Gastrocnemius medialis (tissue), 4 donors: ENCODE measurements at regions not wholly inside any gene's neighbourhood (a gene's known extent, or its start where the extent isn't known, plus 50 kb on each side); places are given as distances from the start of the nearest gene placed in this dataset.
A peak's percentile ranks its signal among the peaks of the same experiment; 100 is the strongest.

Experiments used
- ATAC-seq, 2 donors: fragments of 150-250 bp; one replicate each; pipeline ENCODE4 v1.9.1; 2016
- DNase-seq, 2 donors: peaks; one replicate each; pipeline ENCODE4 v3.0.0-alpha.2; 2019
- H3K27ac ChIP-seq, 4 donors: fragments of 200-600 bp; sonication (generic); 1 replicate in 1 of 4; 2 replicates in 3 of 4; pipeline ENCODE4 v1.5.1; 2016 to 2018; ENCODE audit warnings: mild to moderate bottlenecking in 2 of 4, moderate library complexity in 1 of 4
- H3K27me3 ChIP-seq, 3 donors: fragments of 200-600 bp; sonication (generic) in 2 of 3; 1 replicate in 1 of 3; 2 replicates in 2 of 3; pipeline versions ENCODE4 v1.5.1 to v1.6.0; 2016 to 2019; ENCODE audit warnings: mild to moderate bottlenecking in 1 of 3, moderate library complexity in 1 of 3
- H3K36me3 ChIP-seq, 2 donors: fragments of 200-600 bp; sonication (generic) in 1 of 2; one replicate each; pipeline ENCODE4 v1.5.1; 2017 to 2018
- H3K4me1 ChIP-seq, 2 donors: fragments of 200-600 bp; sonication (generic) in 1 of 2; one replicate each; pipeline ENCODE4 v1.5.1; 2016 to 2017; ENCODE audit warnings: mild to moderate bottlenecking in 2 of 2
- H3K4me3 ChIP-seq, 4 donors: fragments of 200-600 bp; sonication (generic) in 3 of 4; 1 replicate in 1 of 4; 2 replicates in 3 of 4; pipeline ENCODE4 v1.5.1; 2016 to 2019; ENCODE audit warnings: mild to moderate bottlenecking in 2 of 4
- H3K9me3 ChIP-seq, 3 donors: fragments of 200-600 bp; sonication (generic) in 2 of 3; 1 replicate in 1 of 3; 2 replicates in 2 of 3; pipeline ENCODE4 v1.5.1; 2016 to 2019
- POLR2A ChIP-seq, 2 donors: fragments of 450-650 bp; IDR thresholded peaks; one replicate each; pipeline ENCODE4 v1.6.1; 2017; ENCODE audit warnings: antibody characterized with exemption in 2 of 2, mild to moderate bottlenecking in 2 of 2, moderate library complexity in 2 of 2
- in situ Hi-C, 4 donors: fragments of 200-750 bp; cut with MboI; loops; one replicate each; pipeline versions ENCODE4 v1.15.0 to v1.8.0; 2017; ENCODE audit warnings: low sequenced_read_pairs in 4 of 4
- intact Hi-C: fragments of 100-400 bp; cut with DNase I; formaldehyde crosslinking; loops from one replicate; pipeline ENCODE4 v1.15.1; 2023; ENCODE audit warnings: low total_unique reads
- TF ChIP-seq, protein P1 (sequence below), 5 experiments: fragments of 450-650 bp in 3 of 5; fragments of 200-600 bp in 2 of 5; sonication (generic) in 2 of 5; IDR thresholded peaks in 4 of 5; conservative IDR thresholded peaks in 1 of 5; 1 replicate in 4 of 5; 2 replicates in 1 of 5; pipeline ENCODE4 v1.5.1; 2016 to 2019; ENCODE audit warnings: antibody characterized with exemption in 5 of 5, mild to moderate bottlenecking in 3 of 5, moderate library complexity in 3 of 5

GRCh38 chr11:33941637-33942160, 49.8 kb upstream of the LMO2 start:
- intact Hi-C loops = no loop called here
- H3K27ac ChIP-seq = no peak overlapping the region
- no peak for DNase-seq
- peaks cover 0 to 9% of the 10 kb centered on the region in 2 donors for H3K4me1 ChIP-seq
- H3K9me3 ChIP-seq = no peaks in the 10 kb centered on the region
- no peak for TF ChIP-seq POLR2A (IDR thresholded peaks at IDR 0.05)
- TF ChIP-seq, protein P1, sequence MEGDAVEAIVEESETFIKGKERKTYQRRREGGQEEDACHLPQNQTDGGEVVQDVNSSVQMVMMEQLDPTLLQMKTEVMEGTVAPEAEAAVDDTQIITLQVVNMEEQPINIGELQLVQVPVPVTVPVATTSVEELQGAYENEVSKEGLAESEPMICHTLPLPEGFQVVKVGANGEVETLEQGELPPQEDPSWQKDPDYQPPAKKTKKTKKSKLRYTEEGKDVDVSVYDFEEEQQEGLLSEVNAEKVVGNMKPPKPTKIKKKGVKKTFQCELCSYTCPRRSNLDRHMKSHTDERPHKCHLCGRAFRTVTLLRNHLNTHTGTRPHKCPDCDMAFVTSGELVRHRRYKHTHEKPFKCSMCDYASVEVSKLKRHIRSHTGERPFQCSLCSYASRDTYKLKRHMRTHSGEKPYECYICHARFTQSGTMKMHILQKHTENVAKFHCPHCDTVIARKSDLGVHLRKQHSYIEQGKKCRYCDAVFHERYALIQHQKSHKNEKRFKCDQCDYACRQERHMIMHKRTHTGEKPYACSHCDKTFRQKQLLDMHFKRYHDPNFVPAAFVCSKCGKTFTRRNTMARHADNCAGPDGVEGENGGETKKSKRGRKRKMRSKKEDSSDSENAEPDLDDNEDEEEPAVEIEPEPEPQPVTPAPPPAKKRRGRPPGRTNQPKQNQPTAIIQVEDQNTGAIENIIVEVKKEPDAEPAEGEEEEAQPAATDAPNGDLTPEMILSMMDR (IDR thresholded peaks at IDR 0.05 in 4 of 5, conservative IDR thresholded peaks at IDR 0.05 in 1 of 5) = no peak
- in situ Hi-C loops = no loop called here
- no peak overlapping the region for H3K4me3 ChIP-seq
- no peaks in the 10 kb centered on the region for H3K36me3 ChIP-seq
- H3K27me3 ChIP-seq = no peaks in the 10 kb centered on the region
- peak; percentile 29 to 41 for ATAC-seq
